Mesendoderm (in vitro differentiated cells): ENCODE measurements at regions not wholly inside any gene's neighbourhood (a gene's known extent, or its start where the extent isn't known, plus 50 kb on each side); places are given as distances from the start of the nearest gene placed in this dataset.
"Not testable (repeated sequence)": the region's sequence is repeated elsewhere in the genome, so short reads cannot be mapped to it uniquely, and the experiment has no call there.

Experiments
- DNase-seq: peaks from one replicate; pipeline ENCODE4 v3.0.0; 2013
- H2AK5ac ChIP-seq: 2 replicates; pipeline ENCODE4 v1.6.1; 2013; ENCODE audit warnings: low read length, inconsistent platforms
- H2BK120ac ChIP-seq: 2 replicates; pipeline ENCODE4 v1.6.1; 2013; ENCODE audit warnings: low read depth, mild to moderate bottlenecking, low read length, moderate library complexity, mixed read lengths
- H2BK15ac ChIP-seq: replicated peaks from 2 replicates; pipeline ENCODE4 v1.6.1; 2013; ENCODE audit warnings: low read depth, mild to moderate bottlenecking, moderate library complexity
- H2BK5ac ChIP-seq: 2 replicates; pipeline ENCODE4 v1.6.1; 2013; ENCODE audit warnings: low read length, inconsistent platforms
- H3K18ac ChIP-seq: 2 replicates; pipeline ENCODE4 v1.6.1; 2013; ENCODE audit warnings: mild to moderate bottlenecking, low read length, mixed read lengths
- H3K23ac ChIP-seq: one replicate; pipeline ENCODE4 v1.6.1; 2013; ENCODE audit warnings: low read length
- H3K27ac ChIP-seq: 2 replicates; pipeline ENCODE4 v1.5.1; 2013; ENCODE audit warnings: low read depth, mild to moderate bottlenecking, inconsistent platforms, low read length, moderate library complexity
- H3K27me3 ChIP-seq: 2 replicates; pipeline ENCODE4 v1.6.1; 2013; ENCODE audit warnings: low read length, control low read depth, mild to moderate bottlenecking, inconsistent platforms; ENCODE audit not compliant: insufficient read depth, poor library complexity
- H3K36me3 ChIP-seq: 2 replicates; pipeline ENCODE4 v1.6.1; 2013; ENCODE audit warnings: low read length, inconsistent platforms; ENCODE audit not compliant: control insufficient read depth, insufficient read depth
- H3K4ac ChIP-seq: one replicate; pipeline ENCODE4 v1.6.1; 2013; ENCODE audit warnings: low read depth, mild to moderate bottlenecking, low read length, moderate library complexity
- H3K4me1 ChIP-seq: 2 replicates; pipeline ENCODE4 v1.6.1; 2013; ENCODE audit warnings: low read depth, low read length, inconsistent platforms; ENCODE audit not compliant: control insufficient read depth
- H3K4me2 ChIP-seq: 2 replicates; pipeline ENCODE4 v1.6.1; 2013; ENCODE audit warnings: low read length
- H3K4me3 ChIP-seq: 2 replicates; pipeline ENCODE4 v1.5.1; 2013; ENCODE audit warnings: mild to moderate bottlenecking, low read length
- H3K56ac ChIP-seq: one replicate; pipeline ENCODE4 v1.6.1; 2013; ENCODE audit warnings: low read length
- H3K79me1 ChIP-seq: 2 replicates; pipeline ENCODE4 v1.6.1; 2013; ENCODE audit warnings: low read length, inconsistent platforms
- H3K79me2 ChIP-seq: 2 replicates; pipeline ENCODE4 v1.6.1; 2013; ENCODE audit warnings: mild to moderate bottlenecking, low read length; ENCODE audit not compliant: control insufficient read depth, insufficient read depth
- H3K9ac ChIP-seq: 2 replicates; pipeline ENCODE4 v1.6.1; 2013; ENCODE audit warnings: low read length, inconsistent platforms
- H4K5ac ChIP-seq: one replicate; pipeline ENCODE4 v1.6.1; 2013; ENCODE audit warnings: low read length
- H4K8ac ChIP-seq: one replicate; pipeline ENCODE4 v1.6.1; 2013; ENCODE audit warnings: low read depth, mild to moderate bottlenecking, control low read depth, low read length, moderate library complexity
- WGBS: extraction: QIAGEN DNeasy Blood & Tissue Kit; methylation state at CpG from one replicate; pipeline ENCODE4 v1.1.7; 2013; ENCODE audit warnings: low lambda C conversion rate, missing lambda C conversion rate; ENCODE audit not compliant: insufficient coverage; ENCODE audit errors: extremely low coverage; 5-methylcytosine and 5-hydroxymethylcytosine counted together

- no peak for DNase-seq
- Histone ChIP-seq H3K56ac (no peak overlapping the region), H3K27ac (no peak overlapping the region), H4K5ac (no peak overlapping the region), H3K9ac (no peak overlapping the region), H3K4me3 (no peak overlapping the region), H3K4me1 (no peaks in the 10 kb centered on the region), H3K79me2 (no peaks in the 10 kb centered on the region), H2BK5ac (no peak overlapping the region), H3K79me1 (no peaks in the 10 kb centered on the region), H2AK5ac (no peak overlapping the region), H2BK15ac (no peak overlapping the region), H3K36me3 (no peaks in the 10 kb centered on the region), H3K27me3 (no peaks in the 10 kb centered on the region), H4K8ac (no peak overlapping the region), H3K4me2 (no peak overlapping the region), H3K23ac (no peak overlapping the region), H3K18ac (no peak overlapping the region), H3K4ac (no peak overlapping the region), H2BK120ac (no peak overlapping the region)
- no CpG with 5 or more reads among the region's 4 CpGs for WGBS
Measured at GRCh38 chr7:24448038-24448437, 125.2 kb upstream of the PALS2 start.

GRCh38 chr7:24449416-24449815 lies 123.8 kb upstream of the PALS2 start:
- H3K4me1 ChIP-seq, DNase-seq, H3K18ac ChIP-seq, H3K27ac ChIP-seq, H3K36me3 ChIP-seq, H3K79me2 ChIP-seq, H3K27me3 ChIP-seq, H2BK120ac ChIP-seq, H3K4me3 ChIP-seq, H2BK5ac ChIP-seq, H3K4me2 ChIP-seq, H2BK15ac ChIP-seq, H3K9ac ChIP-seq, H4K8ac ChIP-seq, H3K56ac ChIP-seq, H2AK5ac ChIP-seq, H3K4ac ChIP-seq, H3K23ac ChIP-seq, H4K5ac ChIP-seq, H3K79me1 ChIP-seq: not testable (repeated sequence)
- WGBS: no CpG with 5 or more reads among the region's 5 CpGs

- no peak overlapping the region for H2BK120ac ChIP-seq
- no peak overlapping the region for H3K23ac ChIP-seq
- no peaks in the 10 kb centered on the region for H3K79me2 ChIP-seq
- no peak overlapping the region for H3K18ac ChIP-seq
- no peak overlapping the region for H4K8ac ChIP-seq
- H3K27me3 ChIP-seq: no peaks in the 10 kb centered on the region
- no peak overlapping the region for H3K56ac ChIP-seq
- H2BK15ac ChIP-seq: no peak overlapping the region
- H3K79me1 ChIP-seq: no peaks in the 10 kb centered on the region
- WGBS: no CpG with 5 or more reads among the region's 6 CpGs
- H3K4ac ChIP-seq: no peak overlapping the region
- no peak overlapping the region for H2AK5ac ChIP-seq
- no peaks in the 10 kb centered on the region for H3K36me3 ChIP-seq
- no peak overlapping the region for H3K9ac ChIP-seq
- no peak for DNase-seq
- H3K27ac ChIP-seq: no peak overlapping the region
- H4K5ac ChIP-seq: no peak overlapping the region
- no peak overlapping the region for H2BK5ac ChIP-seq
- H3K4me2 ChIP-seq: no peak overlapping the region
- no peaks in the 10 kb centered on the region for H3K4me1 ChIP-seq
- H3K4me3 ChIP-seq: no peak overlapping the region
Measured at GRCh38 chr7:24455813-24456525, 117.3 kb upstream of the PALS2 start.

GRCh38 chr7:24456526-24457218 lies 116.6 kb upstream of the PALS2 start:
- H2AK5ac ChIP-seq: no peak overlapping the region
- no peak overlapping the region for H3K23ac ChIP-seq
- DNase-seq: no peak
- H3K4ac ChIP-seq: no peak overlapping the region
- WGBS: no CpG with 5 or more reads among the region's 4 CpGs
- no peaks in the 10 kb centered on the region for H3K79me1 ChIP-seq
- no peaks in the 10 kb centered on the region for H3K36me3 ChIP-seq
- H3K9ac ChIP-seq: no peak overlapping the region
- no peaks in the 10 kb centered on the region for H3K79me2 ChIP-seq
- no peak overlapping the region for H2BK15ac ChIP-seq
- H4K5ac ChIP-seq: no peak overlapping the region
- no peak overlapping the region for H2BK120ac ChIP-seq
- no peak overlapping the region for H3K4me3 ChIP-seq
- no peak overlapping the region for H3K27ac ChIP-seq
- no peaks in the 10 kb centered on the region for H3K4me1 ChIP-seq
- H4K8ac ChIP-seq: no peak overlapping the region
- H3K18ac ChIP-seq: peak overlapping the region; percentile 41
- H2BK5ac ChIP-seq: no peak overlapping the region
- H3K4me2 ChIP-seq: no peak overlapping the region
- no peak overlapping the region for H3K56ac ChIP-seq
- H3K27me3 ChIP-seq: no peaks in the 10 kb centered on the region

GRCh38 chr7:24457219-24457558 lies 116.1 kb upstream of the PALS2 start:
- no peak overlapping the region for H4K5ac ChIP-seq
- no peak overlapping the region for H3K4me2 ChIP-seq
- no peak overlapping the region for H2AK5ac ChIP-seq
- no peaks in the 10 kb centered on the region for H3K36me3 ChIP-seq
- H3K56ac ChIP-seq: no peak overlapping the region
- H3K79me2 ChIP-seq: no peaks in the 10 kb centered on the region
- H3K27me3 ChIP-seq: no peaks in the 10 kb centered on the region
- H3K18ac ChIP-seq: peak overlapping the region; percentile 41
- no peaks in the 10 kb centered on the region for H3K79me1 ChIP-seq
- H3K4me3 ChIP-seq: no peak overlapping the region
- no peak overlapping the region for H2BK120ac ChIP-seq
- no peak for DNase-seq
- no peak overlapping the region for H3K23ac ChIP-seq
- H3K4me1 ChIP-seq: no peaks in the 10 kb centered on the region
- H3K9ac ChIP-seq: no peak overlapping the region
- WGBS: no CpG with 5 or more reads among the region's 2 CpGs
- H3K4ac ChIP-seq: no peak overlapping the region
- H2BK15ac ChIP-seq: no peak overlapping the region
- H2BK5ac ChIP-seq: no peak overlapping the region
- no peak overlapping the region for H4K8ac ChIP-seq
- no peak overlapping the region for H3K27ac ChIP-seq

- H3K4me3 ChIP-seq: no peak overlapping the region
- no peak overlapping the region for H4K8ac ChIP-seq
- no peak overlapping the region for H3K4ac ChIP-seq
- H3K79me2 ChIP-seq: no peaks in the 10 kb centered on the region
- no peak overlapping the region for H3K9ac ChIP-seq
- no peak overlapping the region for H4K5ac ChIP-seq
- H3K23ac ChIP-seq: no peak overlapping the region
- no peak overlapping the region for H3K56ac ChIP-seq
- no peak for DNase-seq
- no peak overlapping the region for H3K27ac ChIP-seq
- WGBS: no CpG with 5 or more reads among the region's 2 CpGs
- H3K18ac ChIP-seq: no peak overlapping the region
- no peak overlapping the region for H2AK5ac ChIP-seq
- no peak overlapping the region for H2BK5ac ChIP-seq
- peaks cover 15% of the 10 kb centered on the region for H3K4me1 ChIP-seq
- H2BK120ac ChIP-seq: no peak overlapping the region
- no peaks in the 10 kb centered on the region for H3K79me1 ChIP-seq
- no peak overlapping the region for H3K4me2 ChIP-seq
- H2BK15ac ChIP-seq: no peak overlapping the region
- no peaks in the 10 kb centered on the region for H3K36me3 ChIP-seq
- H3K27me3 ChIP-seq: no peaks in the 10 kb centered on the region
Measured at GRCh38 chr7:24462117-24462516, 111.1 kb upstream of the PALS2 start.
